ENCODE measurements at regions not wholly inside any gene's neighbourhood (a gene's known extent, or its start where the extent isn't known, plus 50 kb on each side); places are given as distances from the start of the nearest gene placed in this dataset.
A peak's percentile ranks its signal among the peaks of the same experiment; 100 is the strongest.

GRCh38 chr19:28026636-28027035 lies 1186.3 kb downstream of the UQCRFS1 start:
- DNase-seq: no peak

GRCh38 chr19:28024920-28025319 lies 1188.0 kb downstream of the UQCRFS1 start:
- no peak for DNase-seq

GRCh38 chr19:28023064-28023463 lies 1189.9 kb downstream of the UQCRFS1 start:
- no peak for DNase-seq

- no peak for DNase-seq
Measured at GRCh38 chr19:28022506-28022905, 1190.4 kb downstream of the UQCRFS1 start.

GRCh38 chr19:28021259-28022185 lies 1191.4 kb downstream of the UQCRFS1 start:
- no peak for DNase-seq

GRCh38 chr19:28020619-28021258 lies 1192.2 kb downstream of the UQCRFS1 start:
- DNase-seq: no peak

GRCh38 chr19:28019901-28020300 lies 1193.0 kb downstream of the UQCRFS1 start:
- no peak for DNase-seq

GRCh38 chr19:28019371-28019770 lies 1193.6 kb downstream of the UQCRFS1 start:
- DNase-seq: no peak

GRCh38 chr19:28018499-28018898 lies 1194.5 kb downstream of the UQCRFS1 start:
- no peak for DNase-seq

GRCh38 chr19:28014615-28015405 lies 1198.1 kb downstream of the UQCRFS1 start:
- DNase-seq: no peak

- no peak for DNase-seq
Measured at GRCh38 chr19:28012361-28012760, 1200.6 kb downstream of the UQCRFS1 start.

GRCh38 chr19:28010656-28011055 lies 1202.3 kb downstream of the UQCRFS1 start:
- no peak for DNase-seq

- DNase-seq: no peak
Measured at GRCh38 chr19:28009696-28010095, 1203.3 kb downstream of the UQCRFS1 start.

GRCh38 chr19:28008695-28009094 lies 1204.3 kb downstream of the UQCRFS1 start:
- DNase-seq: no peak

GRCh38 chr19:28003543-28003942 lies 1209.4 kb downstream of the UQCRFS1 start:
- DNase-seq: no peak

- DNase-seq: no peak
Measured at GRCh38 chr19:27997069-27997468, 1215.9 kb downstream of the UQCRFS1 start.

- DNase-seq: no peak
Measured at GRCh38 chr19:27993619-27994570, 1219.1 kb downstream of the UQCRFS1 start.

GRCh38 chr19:27986299-27986698 lies 1226.7 kb downstream of the UQCRFS1 start:
- DNase-seq: no peak

- no peak for DNase-seq
Measured at GRCh38 chr19:27975419-27976005, 1237.4 kb downstream of the UQCRFS1 start.

- peak; percentile 43 for DNase-seq
Measured at GRCh38 chr19:27974082-27974513, 1238.9 kb downstream of the UQCRFS1 start.

- no peak for DNase-seq
Measured at GRCh38 chr19:27972291-27973040, 1240.5 kb downstream of the UQCRFS1 start.

Data from left hindlimb (tissue), 1 donor.